ENCODE measurements at regions not wholly inside any gene's neighbourhood (a gene's known extent, or its start where the extent isn't known, plus 50 kb on each side); places are given as distances from the start of the nearest gene placed in this dataset.

- no peak for TF ChIP-seq ETV5 (CRISPR knock-in tag; IDR thresholded peaks at IDR 0.05; ENCODE audit: low read depth)
- TF ChIP-seq SETDB1 (IDR thresholded peaks at IDR 0.05; ENCODE audit: low read length) = no peak
- TF ChIP-seq ZBTB7A (IDR thresholded peaks at IDR 0.05; ENCODE audit: borderline replicate concordance, control insufficient read depth, low read depth, low read length) = no peak
- no peak for TF ChIP-seq CBX1 (IDR thresholded peaks at IDR 0.05; ENCODE audit: low read depth)
- no peak for TF ChIP-seq MED1 (CRISPR knock-in tag; IDR thresholded peaks at IDR 0.05; ENCODE audit: borderline replicate concordance)
- TF ChIP-seq ZFPM2 (CRISPR knock-in tag; IDR thresholded peaks at IDR 0.05) = no peak
- no peak for TF ChIP-seq CBFA2T3 (IDR thresholded peaks at IDR 0.05)
- no peak for TF ChIP-seq ZNF318 (IDR thresholded peaks at IDR 0.05; ENCODE audit: borderline replicate concordance in 1 of 2, low read depth in 1 of 2)
Measured at GRCh38 chr2:186365406-186365805, 120.7 kb upstream of the ZC3H15 start.
